Lower lobe of right lung (tissue), 2 donors: ENCODE measurements at regions not wholly inside any gene's neighbourhood (a gene's known extent, or its start where the extent isn't known, plus 50 kb on each side); places are given as distances from the start of the nearest gene placed in this dataset.

ENCODE experiments used
- ATAC-seq, 2 donors: fragments of 200-7000 bp; cut with Tn5 transposase; one replicate each; pipeline ENCODE4 v1.9.1; 2020 to 2022; ENCODE audit warnings: mild to moderate bottlenecking in 2 of 2, moderate library complexity in 2 of 2
- DNase-seq: peaks from one replicate; pipeline ENCODE4 v3.0.0-alpha.2; 2020
- H3K27ac ChIP-seq: fragments of 200-600 bp; one replicate; pipeline ENCODE4 v1.8.0; 2022
- H3K27me3 ChIP-seq: fragments of 200-600 bp; one replicate; pipeline ENCODE4 v1.8.0; 2022; ENCODE audit warnings: low read depth
- H3K36me3 ChIP-seq: fragments of 200-600 bp; one replicate; pipeline ENCODE4 v1.8.0; 2022; ENCODE audit warnings: mild to moderate bottlenecking
- H3K4me1 ChIP-seq: fragments of 200-600 bp; one replicate; pipeline ENCODE4 v1.8.0; 2022
- H3K4me3 ChIP-seq: fragments of 200-600 bp; one replicate; pipeline ENCODE4 v1.8.0; 2022; ENCODE audit warnings: mild to moderate bottlenecking
- H3K9me3 ChIP-seq: fragments of 200-600 bp; one replicate; pipeline ENCODE4 v1.8.0; 2022
- intact Hi-C: fragments of 100-400 bp; cut with DNase I; formaldehyde crosslinking; loops from one replicate; pipeline ENCODE4 v1.11.0; 2022
- TF ChIP-seq, protein P1 (sequence below): fragments of 200-600 bp; IDR thresholded peaks from one replicate; pipeline ENCODE4 v1.8.0; 2022; ENCODE audit warnings: antibody characterized with exemption, mild to moderate bottlenecking
- donor health status: DM: no; HTN: yes; CAD: no; lungs with severe emphysema.

DNA sequence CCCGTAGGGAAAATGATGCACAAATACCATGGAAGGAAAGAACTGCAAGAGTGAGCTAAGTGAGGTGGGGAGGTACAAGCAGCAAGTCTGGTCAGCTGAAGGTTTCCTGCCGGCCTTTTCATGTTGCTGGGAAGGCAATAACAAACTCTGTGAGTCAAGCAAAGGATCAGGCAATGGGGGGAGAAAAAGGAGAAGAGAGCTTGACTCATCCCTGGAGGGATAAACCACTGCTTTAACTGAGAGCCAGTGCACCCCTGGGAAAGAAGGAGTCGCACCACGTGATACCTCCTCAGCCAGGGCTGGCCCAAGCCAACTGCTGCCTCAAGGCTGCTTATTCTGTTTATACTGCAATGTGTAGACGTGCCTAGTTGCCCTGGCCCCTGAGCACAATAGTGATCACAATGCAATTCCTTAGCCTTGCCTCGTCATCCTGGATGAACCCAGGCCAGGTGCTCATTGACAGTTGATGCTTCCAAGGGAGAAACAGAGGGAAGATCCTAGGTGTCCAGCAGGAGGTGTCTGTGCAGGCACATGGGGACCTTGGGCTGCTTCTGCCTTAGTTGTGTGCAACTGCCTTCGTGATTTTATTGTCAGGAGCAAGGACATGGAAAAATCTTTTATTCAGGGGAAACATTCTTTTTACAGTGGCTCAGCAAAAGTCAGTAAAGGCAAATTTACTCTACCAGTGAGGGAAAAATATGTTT, 203.0 kb upstream of the TUT7 start:
- Histone ChIP-seq H3K4me1 (no peaks in the 10 kb centered on the region), H3K27me3 (peaks cover 4% of the 10 kb centered on the region), H3K27ac (no peak overlapping the region), H3K36me3 (no peaks in the 10 kb centered on the region), H3K4me3 (no peak overlapping the region), H3K9me3 (no peaks in the 10 kb centered on the region)
- ATAC-seq (no peak), DNase-seq (no peak)
- intact Hi-C loops, result no loop called here
- TF ChIP-seq, protein P1, sequence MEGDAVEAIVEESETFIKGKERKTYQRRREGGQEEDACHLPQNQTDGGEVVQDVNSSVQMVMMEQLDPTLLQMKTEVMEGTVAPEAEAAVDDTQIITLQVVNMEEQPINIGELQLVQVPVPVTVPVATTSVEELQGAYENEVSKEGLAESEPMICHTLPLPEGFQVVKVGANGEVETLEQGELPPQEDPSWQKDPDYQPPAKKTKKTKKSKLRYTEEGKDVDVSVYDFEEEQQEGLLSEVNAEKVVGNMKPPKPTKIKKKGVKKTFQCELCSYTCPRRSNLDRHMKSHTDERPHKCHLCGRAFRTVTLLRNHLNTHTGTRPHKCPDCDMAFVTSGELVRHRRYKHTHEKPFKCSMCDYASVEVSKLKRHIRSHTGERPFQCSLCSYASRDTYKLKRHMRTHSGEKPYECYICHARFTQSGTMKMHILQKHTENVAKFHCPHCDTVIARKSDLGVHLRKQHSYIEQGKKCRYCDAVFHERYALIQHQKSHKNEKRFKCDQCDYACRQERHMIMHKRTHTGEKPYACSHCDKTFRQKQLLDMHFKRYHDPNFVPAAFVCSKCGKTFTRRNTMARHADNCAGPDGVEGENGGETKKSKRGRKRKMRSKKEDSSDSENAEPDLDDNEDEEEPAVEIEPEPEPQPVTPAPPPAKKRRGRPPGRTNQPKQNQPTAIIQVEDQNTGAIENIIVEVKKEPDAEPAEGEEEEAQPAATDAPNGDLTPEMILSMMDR, result no peak

DNA sequence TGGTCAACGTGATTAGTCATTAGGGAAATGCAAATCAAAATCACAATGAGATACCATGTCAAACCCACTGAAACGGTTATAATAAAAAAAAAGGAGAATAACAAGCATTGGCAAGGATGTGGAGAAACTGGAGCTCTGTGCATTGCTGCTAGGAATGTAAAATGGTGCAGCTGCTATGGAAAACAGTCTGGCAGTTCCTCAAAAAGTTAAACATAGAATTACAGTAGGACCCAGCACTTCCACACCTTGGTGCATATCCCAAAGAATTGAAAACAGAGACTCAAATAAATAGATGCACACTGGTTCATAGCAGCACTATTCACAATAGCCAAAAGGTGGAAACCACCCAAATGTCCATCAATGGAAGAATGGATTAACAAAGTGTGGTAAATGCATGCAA, 201.5 kb upstream of the TUT7 start:
- no peaks in the 10 kb centered on the region for H3K9me3 ChIP-seq
- no peaks in the 10 kb centered on the region for H3K27me3 ChIP-seq
- no peak for ATAC-seq
- H3K27ac ChIP-seq, result no peak overlapping the region
- no peaks in the 10 kb centered on the region for H3K36me3 ChIP-seq
- DNase-seq, result no peak
- H3K4me1 ChIP-seq, result no peaks in the 10 kb centered on the region
- TF ChIP-seq, protein P1, result no peak
- intact Hi-C loops, result no loop called here
- H3K4me3 ChIP-seq, result no peak overlapping the region

DNA sequence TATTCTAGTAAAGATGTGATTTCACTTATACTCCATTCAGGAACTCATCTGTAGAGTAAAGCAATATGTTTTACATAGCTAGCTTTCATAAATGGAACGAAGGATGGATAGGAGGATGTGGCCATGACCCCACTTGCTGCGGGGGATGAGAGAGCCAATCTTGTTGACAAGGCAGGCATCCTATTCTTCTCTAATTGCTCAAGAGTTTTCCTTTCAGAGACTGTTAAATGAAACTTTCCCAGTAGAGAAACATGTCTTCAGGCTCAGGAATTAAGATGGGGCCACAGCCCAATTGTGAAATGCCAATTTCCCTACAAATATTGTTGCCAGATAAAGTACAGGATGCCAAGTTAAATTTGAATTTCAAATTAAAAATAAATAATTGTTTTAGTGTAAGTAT, 196.2 kb upstream of the TUT7 start:
- H3K4me3 ChIP-seq, result no peak overlapping the region
- no peak overlapping the region for H3K27ac ChIP-seq
- intact Hi-C loops, result no loop called here
- DNase-seq, result no peak
- no peak for ATAC-seq
- no peaks in the 10 kb centered on the region for H3K36me3 ChIP-seq
- H3K4me1 ChIP-seq, result no peaks in the 10 kb centered on the region
- TF ChIP-seq, protein P1, result no peak
- no peaks in the 10 kb centered on the region for H3K9me3 ChIP-seq
- no peaks in the 10 kb centered on the region for H3K27me3 ChIP-seq

DNA sequence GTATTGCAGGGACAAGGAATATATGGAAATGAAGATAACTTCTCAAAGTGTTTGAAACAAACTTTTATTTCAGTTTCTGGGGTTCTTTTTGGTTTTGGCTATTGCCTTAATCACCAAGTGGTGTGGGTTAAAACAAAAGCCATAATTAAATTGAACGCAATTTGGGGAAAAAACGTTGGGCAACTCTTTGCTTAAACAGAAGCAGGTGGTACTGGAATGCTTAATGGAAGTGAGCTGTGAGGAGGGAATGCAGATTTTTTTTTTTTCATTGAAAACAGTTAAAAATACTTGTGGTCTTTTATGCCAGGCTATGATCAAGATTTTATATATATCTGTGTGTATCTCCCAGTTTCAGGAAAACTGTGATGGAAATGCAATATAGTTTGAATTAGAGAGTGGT, 195.7 kb upstream of the TUT7 start:
- intact Hi-C loops, result no loop called here
- no peak overlapping the region for H3K27ac ChIP-seq
- DNase-seq, result no peak
- H3K27me3 ChIP-seq, result no peaks in the 10 kb centered on the region
- no peaks in the 10 kb centered on the region for H3K4me1 ChIP-seq
- no peaks in the 10 kb centered on the region for H3K9me3 ChIP-seq
- TF ChIP-seq, protein P1, result no peak
- ATAC-seq, result no peak
- H3K36me3 ChIP-seq, result no peaks in the 10 kb centered on the region
- no peak overlapping the region for H3K4me3 ChIP-seq

DNA sequence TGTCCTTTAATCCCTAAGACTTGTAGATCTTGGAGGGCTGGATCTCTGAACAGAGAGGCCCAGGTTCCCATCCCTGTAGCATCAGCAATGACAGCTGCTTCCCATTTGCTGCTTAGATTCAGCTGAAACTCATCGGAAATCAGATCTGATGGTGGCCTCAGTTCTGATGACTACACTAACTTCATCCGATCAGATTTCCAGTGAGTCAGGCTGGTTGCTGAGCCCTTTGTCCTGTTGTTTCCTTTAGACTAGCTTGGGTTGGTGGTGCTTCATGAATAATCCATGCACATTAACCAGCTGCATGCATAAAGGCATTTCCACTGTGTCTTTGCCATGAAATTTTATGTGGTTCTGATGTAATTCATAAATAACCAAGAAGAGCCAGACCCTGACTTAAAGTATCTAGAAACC, 195.2 kb upstream of the TUT7 start:
- no peaks in the 10 kb centered on the region for H3K4me1 ChIP-seq
- ATAC-seq (no peak), DNase-seq (no peak)
- no peaks in the 10 kb centered on the region for H3K27me3 ChIP-seq
- no peaks in the 10 kb centered on the region for H3K9me3 ChIP-seq
- H3K36me3 ChIP-seq, result no peaks in the 10 kb centered on the region
- TF ChIP-seq, protein P1, result no peak
- no peak overlapping the region for H3K4me3 ChIP-seq
- H3K27ac ChIP-seq, result no peak overlapping the region
- intact Hi-C loops, result no loop called here
